WERI-Rb-1 (cell line): ENCODE measurements at regions not wholly inside any gene's neighbourhood (a gene's known extent, or its start where the extent isn't known, plus 50 kb on each side); places are given as distances from the start of the nearest gene placed in this dataset.

Source experiments
- DNase-seq: peaks from one replicate; pipeline ENCODE4 v3.0.0-alpha.2; 2020
- H3K27ac ChIP-seq: fragments of 250-450 bp; sonication (Bioruptor Pico); 2 replicates; pipeline ENCODE4 v1.5.1; 2020; ENCODE audit warnings: mild to moderate bottlenecking, moderate library complexity
- H3K27me3 ChIP-seq: fragments of 250-450 bp; sonication (Bioruptor Pico); 2 replicates; pipeline ENCODE4 v1.5.1; 2021; ENCODE audit warnings: mild to moderate bottlenecking, low read depth, moderate library complexity; ENCODE audit not compliant: insufficient read depth, severe bottlenecking
- H3K36me3 ChIP-seq: fragments of 250-450 bp; sonication (Bioruptor Pico); 2 replicates; pipeline ENCODE4 v1.5.1; 2020; ENCODE audit warnings: mild to moderate bottlenecking, moderate library complexity
- H3K4me3 ChIP-seq: 2 replicates; pipeline ENCODE4 v1.5.1; 2011; ENCODE audit warnings: low read depth, mild to moderate bottlenecking, control low read depth, low read length
- H3K9me3 ChIP-seq: fragments of 250-450 bp; sonication (Bioruptor Pico); 2 replicates; pipeline ENCODE4 v1.5.1; 2021; ENCODE audit warnings: mild to moderate bottlenecking, moderate library complexity; ENCODE audit not compliant: severe bottlenecking
- TF ChIP-seq, protein P1 (sequence below): IDR thresholded peaks from 2 replicates; pipeline ENCODE4 v1.5.1; 2011; ENCODE audit warnings: low read depth, mild to moderate bottlenecking, control low read depth, inconsistent platforms, low read length

DNA sequence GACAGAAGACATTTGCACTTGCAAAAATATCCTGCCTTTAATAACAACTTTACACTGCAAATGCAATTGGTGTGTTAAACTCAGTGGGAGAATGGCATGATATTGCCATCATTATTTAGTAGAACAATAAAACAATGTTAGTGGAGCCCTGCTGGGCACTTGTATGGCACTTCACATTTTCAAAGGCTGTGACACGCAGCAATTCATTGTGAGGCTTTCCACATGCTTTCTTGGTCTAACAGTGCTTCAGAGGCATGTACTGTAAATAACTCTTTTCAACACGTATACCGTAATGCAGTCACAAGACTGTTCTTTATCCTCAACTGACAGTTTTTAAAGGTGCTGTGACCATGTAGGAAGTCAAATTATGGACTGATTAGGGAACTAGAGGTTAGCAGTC, 155.5 kb upstream of the EPB41L4A start:
- no peak overlapping the region for H3K27ac ChIP-seq
- DNase-seq, result no peak
- no peaks in the 10 kb centered on the region for H3K36me3 ChIP-seq
- no peak overlapping the region for H3K4me3 ChIP-seq
- TF ChIP-seq, protein P1, sequence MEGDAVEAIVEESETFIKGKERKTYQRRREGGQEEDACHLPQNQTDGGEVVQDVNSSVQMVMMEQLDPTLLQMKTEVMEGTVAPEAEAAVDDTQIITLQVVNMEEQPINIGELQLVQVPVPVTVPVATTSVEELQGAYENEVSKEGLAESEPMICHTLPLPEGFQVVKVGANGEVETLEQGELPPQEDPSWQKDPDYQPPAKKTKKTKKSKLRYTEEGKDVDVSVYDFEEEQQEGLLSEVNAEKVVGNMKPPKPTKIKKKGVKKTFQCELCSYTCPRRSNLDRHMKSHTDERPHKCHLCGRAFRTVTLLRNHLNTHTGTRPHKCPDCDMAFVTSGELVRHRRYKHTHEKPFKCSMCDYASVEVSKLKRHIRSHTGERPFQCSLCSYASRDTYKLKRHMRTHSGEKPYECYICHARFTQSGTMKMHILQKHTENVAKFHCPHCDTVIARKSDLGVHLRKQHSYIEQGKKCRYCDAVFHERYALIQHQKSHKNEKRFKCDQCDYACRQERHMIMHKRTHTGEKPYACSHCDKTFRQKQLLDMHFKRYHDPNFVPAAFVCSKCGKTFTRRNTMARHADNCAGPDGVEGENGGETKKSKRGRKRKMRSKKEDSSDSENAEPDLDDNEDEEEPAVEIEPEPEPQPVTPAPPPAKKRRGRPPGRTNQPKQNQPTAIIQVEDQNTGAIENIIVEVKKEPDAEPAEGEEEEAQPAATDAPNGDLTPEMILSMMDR, result no peak
- no peaks in the 10 kb centered on the region for H3K27me3 ChIP-seq
- H3K9me3 ChIP-seq, result no peaks in the 10 kb centered on the region

DNA sequence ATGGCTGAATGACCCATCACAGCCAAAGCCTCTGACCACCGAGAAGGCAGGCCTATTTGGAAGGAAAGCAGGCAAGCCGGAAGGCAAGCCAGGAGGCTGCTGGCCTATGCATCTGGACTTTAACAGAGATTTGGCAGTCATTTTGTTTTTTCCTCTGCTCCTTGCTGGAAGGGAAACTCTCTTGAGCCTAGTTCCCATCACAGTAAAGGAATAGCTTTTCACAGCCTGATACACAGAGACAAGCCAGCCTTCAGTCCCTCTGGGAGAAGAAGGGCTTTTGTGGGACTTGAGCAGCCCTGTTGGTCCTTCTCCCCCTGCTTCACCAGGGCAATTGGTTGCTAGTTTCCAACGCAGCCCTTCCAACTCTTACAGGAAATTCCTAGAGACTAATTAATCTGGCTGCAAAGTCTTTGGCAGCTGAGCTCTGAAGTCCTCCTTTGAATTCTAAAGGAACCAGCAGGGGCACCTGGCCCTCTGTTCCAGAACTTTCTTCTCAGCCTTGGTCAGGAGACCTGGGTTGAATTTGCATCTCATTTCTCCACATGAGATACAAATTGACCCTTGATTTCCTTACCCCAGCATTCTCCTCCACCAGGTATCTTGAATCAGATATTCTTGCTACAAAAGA, 157.3 kb upstream of the EPB41L4A start:
- no peak overlapping the region for H3K4me3 ChIP-seq
- no peaks in the 10 kb centered on the region for H3K9me3 ChIP-seq
- DNase-seq, result no peak
- H3K36me3 ChIP-seq, result no peaks in the 10 kb centered on the region
- no peak overlapping the region for H3K27ac ChIP-seq
- no peaks in the 10 kb centered on the region for H3K27me3 ChIP-seq
- TF ChIP-seq, protein P1, result no peak

DNA sequence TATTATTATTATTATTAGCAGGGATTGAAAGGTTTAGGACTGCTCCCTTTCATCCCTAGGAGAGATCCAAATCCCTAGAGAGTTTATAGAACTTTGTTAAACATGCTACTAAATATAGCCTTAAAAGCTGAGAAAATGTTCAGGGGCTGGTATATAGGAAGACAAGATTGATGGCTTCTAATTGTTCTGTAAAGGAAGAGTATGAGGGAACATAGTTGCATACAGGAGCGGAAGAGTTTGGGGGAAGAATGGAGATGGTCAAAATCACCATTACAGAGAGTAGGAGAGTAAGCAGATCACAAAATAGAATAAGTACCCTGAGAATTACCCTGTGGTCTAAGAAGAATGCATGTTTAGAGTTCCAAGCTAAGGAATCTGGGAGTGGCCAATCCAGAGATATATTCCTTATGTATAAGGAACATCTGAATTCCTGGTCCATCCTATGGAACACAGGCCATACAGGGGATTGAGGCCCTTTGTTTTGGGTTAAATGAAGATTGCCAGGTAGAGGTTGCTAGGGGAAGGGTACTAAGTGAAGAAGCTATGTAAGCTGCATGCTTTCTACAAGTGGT, 158.0 kb upstream of the APC start:
- H3K27ac ChIP-seq, result no peak overlapping the region
- DNase-seq, result no peak
- no peaks in the 10 kb centered on the region for H3K27me3 ChIP-seq
- TF ChIP-seq, protein P1, result no peak
- H3K9me3 ChIP-seq, result no peaks in the 10 kb centered on the region
- no peak overlapping the region for H3K4me3 ChIP-seq
- no peaks in the 10 kb centered on the region for H3K36me3 ChIP-seq

DNA sequence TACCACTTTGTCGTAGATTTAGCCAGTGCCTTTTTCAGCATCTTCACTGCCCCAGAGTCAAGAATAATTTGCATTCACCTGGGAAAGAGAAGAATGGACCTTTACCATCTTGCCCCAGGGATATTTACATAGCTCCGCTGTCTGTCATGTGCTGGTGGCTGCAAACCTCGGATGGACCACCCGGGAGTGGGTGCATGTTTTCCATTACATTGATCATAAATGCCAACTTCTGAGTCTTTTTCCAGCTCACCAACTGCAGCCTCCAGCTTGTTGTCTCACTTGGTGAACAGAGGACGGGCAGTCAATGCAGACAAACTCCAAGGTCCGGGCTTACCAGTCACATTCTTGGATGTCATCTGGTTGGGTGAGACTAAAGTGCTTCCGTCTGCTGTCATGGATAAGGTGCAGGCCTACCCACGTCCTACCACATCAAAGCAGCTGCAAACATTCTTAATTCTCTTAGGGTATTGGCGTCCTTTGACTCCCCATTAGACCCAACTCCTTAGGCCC, 155.8 kb upstream of the APC start:
- TF ChIP-seq, protein P1, result no peak

DNA sequence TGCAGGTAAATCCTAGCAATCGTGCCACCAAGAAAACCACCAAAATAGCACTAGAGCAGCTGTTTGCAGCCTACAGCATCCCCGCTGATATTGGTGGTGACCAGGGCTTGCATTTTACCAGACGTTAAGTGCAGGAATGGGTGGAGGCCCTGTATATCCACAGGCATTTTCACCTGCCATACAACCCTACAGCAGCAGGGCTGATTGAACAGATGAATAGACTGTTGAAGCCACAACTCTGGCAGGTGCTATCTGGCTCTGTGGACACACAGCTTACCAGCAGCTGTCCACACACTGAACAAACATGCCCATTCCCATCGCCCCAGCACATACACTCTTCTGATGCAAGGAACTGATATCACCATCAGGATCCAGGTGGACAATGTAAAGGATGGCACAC, 154.5 kb upstream of the APC start:
- H3K27me3 ChIP-seq, result no peaks in the 10 kb centered on the region
- no peak for DNase-seq
- TF ChIP-seq, protein P1, result no peak

More for the DNA sequence above, 155.8 kb upstream of the APC start:
- no peak for DNase-seq
- Histone ChIP-seq H3K36me3 (no peaks in the 10 kb centered on the region), H3K9me3 (no peaks in the 10 kb centered on the region), H3K27ac (no peak overlapping the region), H3K4me3 (no peak overlapping the region), H3K27me3 (no peaks in the 10 kb centered on the region)

More for the DNA sequence above, 154.5 kb upstream of the APC start:
- Histone ChIP-seq H3K4me3 (no peak overlapping the region), H3K9me3 (no peaks in the 10 kb centered on the region), H3K36me3 (no peaks in the 10 kb centered on the region), H3K27ac (no peak overlapping the region)
